Kidney (tissue), 13 donors: ENCODE measurements at regions not wholly inside any gene's neighbourhood (a gene's known extent, or its start where the extent isn't known, plus 50 kb on each side); places are given as distances from the start of the nearest gene placed in this dataset.

Experiments used
- DNase-seq, 5 donors: peaks; one replicate each; pipeline ENCODE4 v3.0.0-alpha.2; 2013 to 2020
- FAIRE-seq: peaks from 2 replicates; lab custom pipeline; 2012; peaks lifted over from hg19 to GRCh38; lab: Jason Lieb, UNC
- H3K27ac ChIP-seq, 2 donors: one replicate each; pipeline ENCODE4 v1.7.0; 2013; ENCODE audit warnings: low read depth in 2 of 2, low read length in 2 of 2, inconsistent platforms in 1 of 2
- H3K27me3 ChIP-seq: one replicate; pipeline ENCODE4 v1.7.1; 2013; ENCODE audit warnings: low read length, inconsistent platforms; ENCODE audit not compliant: control insufficient read depth, insufficient read depth
- H3K36me3 ChIP-seq, 3 donors: one replicate each; pipeline versions ENCODE4 v1.7.0 to v1.7.1; 2013; ENCODE audit warnings: low read length in 3 of 3, control low read depth in 1 of 3, inconsistent platforms in 1 of 3; ENCODE audit not compliant: insufficient read depth in 3 of 3, control insufficient read depth in 2 of 3
- H3K4me1 ChIP-seq, 3 donors: one replicate each; pipeline versions ENCODE4 v1.7.0 to v1.7.1; 2013; ENCODE audit warnings: low read length in 3 of 3, inconsistent platforms in 1 of 3, low read depth in 1 of 3; ENCODE audit not compliant: control insufficient read depth in 2 of 3, insufficient read depth in 2 of 3
- H3K4me3 ChIP-seq, 3 donors: one replicate each; pipeline versions ENCODE4 v1.7.0 to v1.8.1; 2013; ENCODE audit warnings: low read length in 3 of 3, control low read depth in 1 of 3, inconsistent platforms in 1 of 3
- H3K9ac ChIP-seq, 3 donors: one replicate each; pipeline versions ENCODE4 v1.7.0 to v1.7.1; 2013; ENCODE audit warnings: low read length in 3 of 3, control low read depth in 1 of 3, inconsistent platforms in 1 of 3
- H3K9me3 ChIP-seq, 3 donors: one replicate each; pipeline versions ENCODE4 v1.7.0 to v1.7.1; 2013; ENCODE audit warnings: low read length in 3 of 3, control low read depth in 1 of 3, inconsistent platforms in 1 of 3; ENCODE audit not compliant: control insufficient read depth in 2 of 3, insufficient read depth in 1 of 3
- intact Hi-C: fragments of 100-400 bp; cut with DNase I; formaldehyde crosslinking; loops from one replicate; pipeline ENCODE4 v1.11.1; 2022
- TF ChIP-seq, protein P1 (sequence below): IDR thresholded peaks from 3 replicates; pipeline ENCODE4 v1.5.1; 2012; ENCODE audit warnings: mild to moderate bottlenecking, moderate library complexity, borderline replicate concordance; ENCODE audit not compliant: insufficient read depth; ENCODE audit errors: extremely low read depth
- donor health status: control.
- donor health status: control.
- donor health status: control.
- donor health status: control.
- donor health status: control.
- donor health status: DM: yes; HTN: yes; CAD: no.
- donor health status: Normal renal cell carcinoma (clear cell type).

DNA sequence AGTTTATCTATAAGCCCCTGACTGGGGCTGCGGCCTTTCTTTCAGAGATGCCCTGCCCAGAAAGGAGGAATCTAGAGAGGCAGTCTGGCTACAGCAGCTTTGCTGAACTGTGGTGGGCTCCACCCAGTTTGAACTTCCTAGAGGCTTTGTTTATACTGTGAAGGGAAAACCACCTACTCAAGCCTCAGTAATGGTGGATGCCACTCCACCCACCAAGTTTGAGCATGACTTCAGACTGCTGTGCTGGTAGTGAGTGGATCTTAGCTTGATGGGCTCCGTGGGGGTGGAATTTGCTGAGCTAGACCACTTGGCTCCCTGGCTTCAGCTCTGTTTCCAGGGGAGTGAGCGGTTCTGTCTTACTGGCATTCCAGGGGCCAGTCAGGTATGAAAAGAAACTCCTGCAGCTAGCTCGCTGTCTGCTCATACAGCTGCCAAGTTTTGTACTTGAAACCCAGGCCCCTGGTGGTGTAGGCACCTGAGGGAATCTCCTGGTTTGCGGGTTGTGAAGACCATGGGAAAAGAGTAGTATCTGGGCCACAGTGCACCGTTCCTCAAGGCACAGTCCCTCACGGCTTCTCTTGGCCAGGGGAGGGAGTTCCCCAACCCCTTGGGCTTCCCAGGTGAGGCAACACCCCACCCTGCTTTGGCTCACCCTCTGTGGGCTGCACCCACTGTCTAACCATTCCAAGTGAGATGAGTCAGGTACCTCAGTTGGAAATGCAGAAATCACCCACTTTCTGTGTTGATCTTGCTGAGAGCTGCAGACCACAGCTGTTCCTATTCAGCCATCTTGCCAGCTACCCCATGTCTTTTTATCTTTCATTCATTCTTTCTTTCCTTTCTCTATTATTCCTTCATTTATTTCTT lies 211.8 kb upstream of the C9orf72 start:
- H3K9ac ChIP-seq = no peak overlapping the region
- FAIRE-seq (no peak), DNase-seq (no peak)
- intact Hi-C loops = loop anchor here (10.0 kb wide), 1 partner anchor 60 kb away; no protein-coding TSS in a partner anchor
- H3K27me3 ChIP-seq = no peaks in the 10 kb centered on the region
- no peak overlapping the region for H3K4me3 ChIP-seq
- no peaks in the 10 kb centered on the region for H3K9me3 ChIP-seq
- TF ChIP-seq, protein P1, sequence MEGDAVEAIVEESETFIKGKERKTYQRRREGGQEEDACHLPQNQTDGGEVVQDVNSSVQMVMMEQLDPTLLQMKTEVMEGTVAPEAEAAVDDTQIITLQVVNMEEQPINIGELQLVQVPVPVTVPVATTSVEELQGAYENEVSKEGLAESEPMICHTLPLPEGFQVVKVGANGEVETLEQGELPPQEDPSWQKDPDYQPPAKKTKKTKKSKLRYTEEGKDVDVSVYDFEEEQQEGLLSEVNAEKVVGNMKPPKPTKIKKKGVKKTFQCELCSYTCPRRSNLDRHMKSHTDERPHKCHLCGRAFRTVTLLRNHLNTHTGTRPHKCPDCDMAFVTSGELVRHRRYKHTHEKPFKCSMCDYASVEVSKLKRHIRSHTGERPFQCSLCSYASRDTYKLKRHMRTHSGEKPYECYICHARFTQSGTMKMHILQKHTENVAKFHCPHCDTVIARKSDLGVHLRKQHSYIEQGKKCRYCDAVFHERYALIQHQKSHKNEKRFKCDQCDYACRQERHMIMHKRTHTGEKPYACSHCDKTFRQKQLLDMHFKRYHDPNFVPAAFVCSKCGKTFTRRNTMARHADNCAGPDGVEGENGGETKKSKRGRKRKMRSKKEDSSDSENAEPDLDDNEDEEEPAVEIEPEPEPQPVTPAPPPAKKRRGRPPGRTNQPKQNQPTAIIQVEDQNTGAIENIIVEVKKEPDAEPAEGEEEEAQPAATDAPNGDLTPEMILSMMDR = no peak
- H3K36me3 ChIP-seq = no peaks in the 10 kb centered on the region
- no peak overlapping the region for H3K27ac ChIP-seq
- no peaks in the 10 kb centered on the region for H3K4me1 ChIP-seq

DNA sequence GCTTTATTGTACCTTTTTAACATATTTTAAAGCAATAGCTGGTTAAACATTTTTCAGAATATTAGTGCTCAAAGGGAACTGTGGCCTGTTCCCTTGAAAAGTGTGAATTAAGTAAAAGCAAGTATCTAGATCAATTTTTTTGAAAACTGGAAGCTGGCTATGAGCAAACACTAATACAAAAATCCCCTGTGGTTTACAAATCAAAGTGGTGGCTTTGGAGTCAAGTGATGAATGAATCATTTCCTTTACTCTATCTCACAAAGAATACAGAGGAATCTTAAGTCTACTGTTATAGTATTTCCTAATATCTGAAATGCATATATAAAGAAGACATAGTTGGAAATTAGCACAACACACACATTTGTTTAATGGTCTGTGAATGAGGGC lies 212.4 kb upstream of the C9orf72 start:
- TF ChIP-seq, protein P1 = no peak
- no peaks in the 10 kb centered on the region for H3K4me1 ChIP-seq
- intact Hi-C loops = loop anchor here (10.0 kb wide), 1 partner anchor 61 kb away; no protein-coding TSS in a partner anchor
- DNase-seq (no peak), FAIRE-seq (no peak)
- no peak overlapping the region for H3K4me3 ChIP-seq
- no peaks in the 10 kb centered on the region for H3K27me3 ChIP-seq
- H3K9me3 ChIP-seq = no peaks in the 10 kb centered on the region
- H3K9ac ChIP-seq = no peak overlapping the region
- no peaks in the 10 kb centered on the region for H3K36me3 ChIP-seq
- no peak overlapping the region for H3K27ac ChIP-seq

DNA sequence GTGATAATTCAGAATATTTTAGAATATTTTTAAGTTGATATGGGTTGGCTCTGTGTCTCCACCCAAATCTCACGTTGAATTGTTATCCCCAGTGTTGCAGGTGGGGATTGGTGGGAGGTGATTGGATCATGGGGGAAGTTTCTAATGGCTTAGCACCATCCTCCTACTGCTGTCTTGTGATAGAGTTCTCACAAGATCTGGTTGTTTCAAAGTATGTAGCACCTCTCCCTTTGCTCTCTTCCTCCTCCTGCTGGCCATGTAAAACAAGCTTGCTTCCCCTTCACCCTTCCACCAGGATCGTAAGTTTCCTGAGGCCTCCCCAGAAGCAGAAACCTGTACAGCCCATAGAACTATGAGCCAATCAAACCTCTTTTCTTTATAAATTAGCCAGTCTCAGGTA lies 214.6 kb upstream of the C9orf72 start:
- intact Hi-C loops = loop anchor here (10.0 kb wide), 1 partner anchor 63 kb away; no protein-coding TSS in a partner anchor
- DNase-seq (no peak), FAIRE-seq (no peak)
- Histone ChIP-seq H3K9ac (no peak overlapping the region), H3K27me3 (no peaks in the 10 kb centered on the region), H3K27ac (no peak overlapping the region), H3K36me3 (no peaks in the 10 kb centered on the region), H3K9me3 (no peaks in the 10 kb centered on the region), H3K4me3 (no peak overlapping the region), H3K4me1 (no peaks in the 10 kb centered on the region)
- TF ChIP-seq, protein P1 = no peak
